Skin epidermis (tissue), 12 donors: ENCODE measurements at regions not wholly inside any gene's neighbourhood (a gene's known extent, or its start where the extent isn't known, plus 50 kb on each side); places are given as distances from the start of the nearest gene placed in this dataset.
"Not testable (repeated sequence)": the region's sequence is repeated elsewhere in the genome, so short reads cannot be mapped to it uniquely, and the experiment has no call there.

ENCODE experiments used
- H3K27ac ChIP-seq, 21 experiments: fragments of 200-600 bp; sonication (generic) in 11 of 21; one replicate each; pipeline ENCODE4 v1.5.0; 2020; ENCODE audit warnings: mild to moderate bottlenecking in 3 of 21, inconsistent platforms in 2 of 21, moderate library complexity in 2 of 21
- H3K4me3 ChIP-seq, 7 experiments: fragments of 200-600 bp; sonication (generic) in 2 of 7; one replicate each; pipeline ENCODE4 v1.5.0; 2020; ENCODE audit warnings: inconsistent platforms in 2 of 7, mild to moderate bottlenecking in 2 of 7, moderate library complexity in 1 of 7

DNA sequence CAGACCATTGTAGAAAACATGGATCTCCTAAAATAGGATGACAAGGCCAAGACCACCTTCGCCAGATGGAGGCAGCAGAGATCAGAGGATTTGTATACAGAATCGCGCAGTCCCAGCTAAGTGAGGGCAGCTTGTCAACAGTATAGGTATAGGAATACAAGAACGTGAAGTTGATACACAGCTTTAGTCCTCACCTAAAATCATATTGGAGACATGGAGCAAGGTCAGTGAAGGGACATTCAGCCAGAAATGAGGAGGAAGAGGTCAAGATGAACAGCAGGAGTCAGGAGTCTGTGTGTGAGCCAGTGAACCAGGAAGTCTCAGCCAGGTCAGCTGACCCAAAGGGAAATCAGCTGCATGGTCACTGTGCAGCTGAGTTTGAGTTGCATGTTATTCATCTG lies 263.4 kb upstream of the PRKCQ start:
- Histone ChIP-seq H3K27ac (no peak overlapping the region), H3K4me3 (no peak overlapping the region)

DNA sequence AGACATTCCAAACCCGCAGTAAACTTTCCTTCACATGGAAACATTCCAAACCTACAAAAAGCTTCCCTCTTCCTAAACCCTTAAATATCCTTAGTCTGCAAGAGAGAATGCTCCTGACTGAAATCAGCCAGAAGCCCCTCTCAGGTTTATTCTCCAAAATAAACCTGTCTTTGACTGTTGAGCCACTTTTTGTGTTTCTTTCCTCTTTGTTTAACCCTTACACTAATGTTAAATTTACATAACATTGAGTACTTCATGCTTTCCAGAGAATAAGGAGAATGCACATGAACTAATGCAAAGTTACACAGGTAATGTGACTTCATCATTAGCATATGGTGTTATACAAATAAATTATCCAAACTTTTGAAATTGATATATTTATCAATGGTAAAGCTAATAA lies 262.6 kb upstream of the PRKCQ start:
- H3K27ac ChIP-seq, result no peak overlapping the region
- no peak overlapping the region for H3K4me3 ChIP-seq

DNA sequence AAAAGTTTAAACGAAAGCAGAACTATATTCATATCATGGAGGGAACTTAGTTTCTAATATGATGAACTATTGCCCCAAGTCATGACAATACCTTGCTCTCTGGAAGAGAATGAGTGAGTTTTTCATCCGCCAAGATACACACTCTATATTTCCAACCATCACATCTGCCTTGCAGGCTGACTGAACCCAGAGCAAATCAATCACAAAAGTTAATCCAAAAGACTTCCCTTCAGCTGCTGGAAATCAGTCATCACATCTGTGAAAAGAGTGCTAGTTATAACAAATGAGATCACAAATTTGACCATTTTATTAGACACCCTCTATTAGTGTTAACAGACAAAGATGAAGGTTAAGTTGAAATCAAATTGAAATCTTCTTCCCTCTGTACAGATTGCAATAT lies 261.7 kb upstream of the PRKCQ start:
- H3K27ac ChIP-seq, result no peak overlapping the region
- H3K4me3 ChIP-seq, result no peak overlapping the region

DNA sequence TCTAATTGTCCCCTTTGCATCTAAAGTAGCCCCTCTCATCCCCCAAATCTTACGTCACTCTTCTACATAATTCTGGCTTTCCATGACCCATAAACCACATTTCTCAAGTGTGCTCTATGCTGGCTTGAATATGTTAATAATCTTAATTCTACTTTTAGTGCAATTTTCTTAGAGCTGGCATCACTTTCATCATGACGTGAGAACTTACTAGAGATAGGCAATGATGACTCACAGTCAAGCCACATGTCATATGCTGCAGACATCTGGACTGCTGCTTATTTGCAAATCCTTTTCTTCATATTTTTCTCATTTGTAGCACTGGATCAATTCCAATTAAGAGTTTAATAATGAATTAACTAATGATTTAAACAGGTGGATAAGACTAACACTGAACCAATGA lies 260.7 kb upstream of the PRKCQ start:
- no peak overlapping the region for H3K4me3 ChIP-seq
- H3K27ac ChIP-seq, result no peak overlapping the region

DNA sequence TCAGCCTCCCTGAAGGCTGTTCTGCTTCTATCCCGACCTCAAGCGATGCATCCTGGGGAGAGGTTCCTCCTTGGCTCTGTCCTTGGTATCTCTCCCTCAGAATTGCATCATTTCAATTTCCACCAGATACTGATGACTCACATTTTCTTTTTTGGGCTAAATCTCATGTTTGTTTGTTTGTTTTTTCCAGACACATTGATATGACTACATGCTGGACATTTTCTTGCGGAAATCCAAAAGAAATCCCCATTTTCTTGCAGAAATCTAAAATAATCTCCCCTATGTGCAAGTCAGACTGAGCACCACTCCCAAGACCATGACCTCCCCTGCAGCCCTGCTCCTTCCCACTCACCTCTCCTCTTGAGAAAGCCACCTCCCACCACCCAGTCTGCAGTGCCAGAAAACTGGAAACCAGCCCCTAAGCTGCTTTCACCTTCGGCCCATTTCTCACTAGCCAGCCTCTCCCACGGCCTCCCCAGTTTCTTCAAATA lies 260.2 kb upstream of the PRKCQ start:
- no peak overlapping the region for H3K4me3 ChIP-seq
- no peak overlapping the region for H3K27ac ChIP-seq

DNA sequence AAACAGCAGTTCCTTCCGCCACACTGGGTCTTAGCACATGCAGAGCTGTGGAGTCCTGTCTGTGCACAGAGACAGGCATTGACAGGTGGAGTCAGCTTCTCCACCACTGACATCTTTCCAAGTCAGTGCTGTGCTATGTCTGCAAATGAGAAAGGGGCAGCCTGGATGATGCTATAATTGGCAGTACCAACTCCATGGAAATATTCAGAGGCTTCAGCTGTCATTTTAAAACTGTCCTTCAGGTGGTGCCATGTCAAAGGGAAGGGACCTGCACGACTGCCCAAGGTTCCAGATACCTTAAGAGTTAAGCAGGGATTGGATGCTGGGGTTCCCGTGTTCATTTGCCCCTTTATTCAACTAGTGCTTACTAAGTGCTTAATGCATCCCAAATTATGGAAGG lies 258.0 kb upstream of the PRKCQ start:
- H3K4me3 ChIP-seq, result no peak overlapping the region
- H3K27ac ChIP-seq, result no peak overlapping the region

DNA sequence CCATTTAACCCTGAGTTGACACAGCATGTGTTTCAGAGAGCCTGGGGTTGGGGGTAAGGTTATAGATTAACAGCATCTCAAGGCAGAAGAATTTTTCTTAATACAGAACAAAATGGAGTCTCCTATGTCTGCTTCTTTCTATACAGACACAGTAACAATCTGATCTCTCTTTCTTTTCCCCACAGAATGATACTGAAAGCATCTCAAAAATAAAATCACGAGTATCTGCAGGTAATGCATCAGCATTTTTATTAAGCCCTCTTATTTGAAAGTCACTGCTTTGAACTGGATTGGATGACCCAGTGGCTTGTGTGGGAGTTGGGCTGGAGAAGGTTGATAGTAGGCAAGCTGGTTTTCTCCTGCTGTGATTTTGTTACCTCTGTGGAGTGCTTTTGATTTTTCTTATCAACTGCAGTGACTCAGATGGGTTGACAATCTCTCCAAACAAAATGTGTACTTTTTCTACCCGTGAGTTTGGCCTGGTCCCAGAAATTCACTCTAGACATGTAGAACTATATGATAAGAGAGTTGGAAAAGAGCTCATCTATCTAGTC lies 253.5 kb upstream of the PRKCQ start:
- H3K4me3 ChIP-seq, result no peak overlapping the region

DNA sequence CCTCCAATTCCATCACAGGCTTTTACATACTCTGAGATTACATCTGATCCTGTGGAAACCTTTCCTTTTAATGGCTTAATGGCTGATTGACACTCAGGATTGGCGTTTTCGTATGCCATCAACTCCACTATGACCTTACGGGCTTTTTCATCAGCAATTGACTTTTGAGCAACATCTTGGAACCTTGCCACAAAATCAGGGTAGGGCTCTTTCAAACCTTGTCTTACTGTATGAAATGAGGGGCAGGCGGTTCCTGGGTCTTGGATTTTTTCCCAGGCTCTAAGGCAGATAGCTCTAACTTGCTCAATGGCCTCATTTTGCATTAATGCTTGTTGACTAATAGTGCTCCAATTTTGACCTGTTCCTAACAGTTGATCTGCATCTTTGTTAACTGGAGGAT lies 250.9 kb upstream of the PRKCQ start:
- H3K27ac ChIP-seq, H3K4me3 ChIP-seq: not testable (repeated sequence)

More for the DNA sequence above, 253.5 kb upstream of the PRKCQ start:
- H3K27ac ChIP-seq, result no peak overlapping the region

DNA sequence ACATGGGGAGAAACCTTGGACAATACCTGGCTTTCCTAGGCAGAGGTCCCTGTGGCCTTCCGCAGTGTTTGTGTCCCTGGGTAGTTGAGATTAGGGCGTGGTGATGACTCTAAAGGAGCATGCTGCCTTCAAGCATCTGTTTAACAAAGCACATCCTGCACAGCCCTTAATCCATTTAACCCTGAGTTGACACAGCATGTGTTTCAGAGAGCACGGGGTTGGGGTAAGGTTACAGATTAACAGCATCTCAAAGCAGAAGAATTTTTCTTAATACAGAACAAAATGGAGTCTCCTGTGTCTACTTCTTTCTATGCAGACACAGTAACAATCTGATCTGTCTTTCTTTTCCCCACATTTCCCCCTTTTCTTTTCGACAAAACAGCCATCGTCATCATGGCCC lies 244.7 kb upstream of the PRKCQ start:
- not testable (repeated sequence) for H3K4me3 ChIP-seq

DNA sequence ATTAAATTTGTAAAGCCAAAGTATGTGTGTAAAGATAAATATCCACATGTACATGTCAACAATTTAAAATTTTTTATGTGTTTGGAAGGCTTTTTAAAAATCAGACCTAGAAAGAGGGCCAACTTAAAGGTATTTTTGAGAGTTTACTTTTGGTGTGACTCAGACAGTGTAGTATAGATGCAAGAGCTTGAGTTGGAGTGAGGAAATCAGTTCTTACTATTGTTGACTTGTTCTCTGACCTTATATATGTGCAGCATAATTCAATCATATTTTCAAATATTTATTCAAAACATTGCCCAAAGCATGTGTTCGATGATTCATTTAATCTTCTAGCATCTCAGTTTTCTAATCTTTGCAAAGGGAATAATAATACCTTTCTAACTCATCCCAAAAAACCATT lies 243.7 kb upstream of the PRKCQ start:
- Histone ChIP-seq H3K4me3 (no peak overlapping the region), H3K27ac (no peak overlapping the region)

More for the DNA sequence above, 244.7 kb upstream of the PRKCQ start:
- H3K27ac ChIP-seq, result not testable (repeated sequence)

DNA sequence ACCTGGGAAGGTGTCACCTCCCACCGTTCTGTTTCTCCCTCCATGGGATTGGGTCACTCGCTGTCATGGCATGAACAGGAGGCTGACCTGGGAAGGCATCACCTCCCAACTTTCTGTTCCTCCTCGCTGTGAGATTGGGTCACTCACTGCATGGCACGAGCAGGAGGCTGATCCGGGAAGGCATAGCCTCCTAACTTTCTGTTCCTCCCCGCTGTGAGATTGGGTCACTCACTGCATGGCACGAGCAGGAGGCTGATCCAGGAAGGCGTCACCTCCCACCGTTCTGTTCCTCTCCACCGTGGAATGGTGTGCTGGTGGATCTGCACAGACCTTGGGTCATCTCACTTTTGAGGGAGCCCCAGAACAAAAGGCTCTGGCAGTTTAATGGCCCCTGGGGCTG lies 239.2 kb upstream of the PRKCQ start:
- Histone ChIP-seq H3K27ac (no peak overlapping the region), H3K4me3 (no peak overlapping the region)

DNA sequence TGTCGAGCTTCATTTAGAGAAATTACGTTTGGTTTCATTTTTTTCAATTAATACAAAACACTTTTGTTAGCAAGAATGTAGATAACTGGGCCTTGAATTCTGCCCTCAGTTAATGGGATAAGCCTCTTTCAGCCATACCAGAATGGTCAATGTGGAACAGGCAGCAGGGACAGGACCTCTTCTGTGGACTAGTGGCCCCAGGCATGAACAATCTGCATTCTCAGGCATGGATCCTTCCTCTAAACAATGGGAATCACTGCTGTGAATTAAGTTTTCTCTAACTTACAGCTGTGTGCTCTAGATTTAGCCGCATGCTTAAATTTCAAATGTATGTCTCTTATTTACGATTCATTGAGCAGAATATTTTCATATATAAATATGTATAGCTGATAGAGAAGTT lies 237.7 kb upstream of the PRKCQ start:
- H3K27ac ChIP-seq, result no peak overlapping the region

DNA sequence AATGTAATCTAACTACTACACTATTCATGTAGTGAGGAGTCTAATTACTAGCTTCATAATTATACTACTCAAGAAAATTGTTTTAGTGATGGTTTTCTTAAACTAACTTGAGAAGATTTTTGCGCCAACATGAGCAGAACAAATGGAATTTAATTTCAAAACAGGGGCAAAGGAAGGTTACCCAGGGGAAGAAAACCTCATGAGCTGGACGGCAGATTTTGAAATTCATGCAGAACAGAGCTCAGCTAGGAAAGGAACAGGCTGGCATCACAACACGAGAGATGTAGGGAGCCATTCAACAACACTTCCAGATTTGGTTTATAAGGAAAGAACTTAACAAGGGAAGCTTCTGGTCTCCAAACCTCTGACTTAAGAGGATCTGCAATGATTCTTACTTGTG lies 235.3 kb upstream of the PRKCQ start:
- no peak overlapping the region for H3K27ac ChIP-seq
- no peak overlapping the region for H3K4me3 ChIP-seq

More for the DNA sequence above, 237.7 kb upstream of the PRKCQ start:
- no peak overlapping the region for H3K4me3 ChIP-seq

DNA sequence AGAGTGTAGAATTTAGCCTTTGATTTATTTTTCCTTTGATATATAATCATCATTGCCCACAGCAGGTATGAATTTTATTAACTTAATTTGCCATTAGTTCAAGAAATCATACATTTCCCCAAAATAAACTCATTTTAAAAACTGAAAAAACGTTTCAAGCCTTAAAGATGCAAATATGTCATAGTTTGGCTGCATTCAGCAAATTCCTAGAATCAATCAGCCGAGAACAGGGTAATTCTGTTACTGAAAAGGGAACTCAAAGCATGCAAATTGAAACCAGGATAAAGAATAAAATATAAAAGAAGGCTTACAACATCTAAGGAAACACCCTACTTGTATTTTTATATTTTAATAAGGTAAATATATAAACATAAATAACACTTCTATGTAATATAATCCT lies 233.8 kb upstream of the PRKCQ start:
- H3K27ac ChIP-seq, result no peak overlapping the region
- no peak overlapping the region for H3K4me3 ChIP-seq

DNA sequence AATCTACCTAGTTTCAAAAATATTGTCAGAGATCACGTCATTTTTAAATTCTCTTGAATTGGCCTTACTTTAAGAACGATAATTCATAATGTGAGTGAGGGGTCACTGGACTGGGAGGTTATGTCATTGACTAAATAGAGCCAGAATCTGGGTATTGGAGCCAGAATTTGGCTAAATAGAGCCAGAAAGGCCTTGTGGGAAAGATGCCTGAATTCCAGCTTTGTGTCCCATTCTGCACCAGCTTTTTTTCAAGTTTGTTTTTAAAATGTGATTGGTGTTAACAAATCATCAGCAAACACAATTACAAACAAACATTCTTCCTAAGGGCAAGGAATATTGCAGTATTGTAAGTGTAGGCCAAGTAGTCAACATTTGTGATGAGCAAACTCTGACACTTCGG lies 233.2 kb upstream of the PRKCQ start:
- H3K27ac ChIP-seq, result no peak overlapping the region

DNA sequence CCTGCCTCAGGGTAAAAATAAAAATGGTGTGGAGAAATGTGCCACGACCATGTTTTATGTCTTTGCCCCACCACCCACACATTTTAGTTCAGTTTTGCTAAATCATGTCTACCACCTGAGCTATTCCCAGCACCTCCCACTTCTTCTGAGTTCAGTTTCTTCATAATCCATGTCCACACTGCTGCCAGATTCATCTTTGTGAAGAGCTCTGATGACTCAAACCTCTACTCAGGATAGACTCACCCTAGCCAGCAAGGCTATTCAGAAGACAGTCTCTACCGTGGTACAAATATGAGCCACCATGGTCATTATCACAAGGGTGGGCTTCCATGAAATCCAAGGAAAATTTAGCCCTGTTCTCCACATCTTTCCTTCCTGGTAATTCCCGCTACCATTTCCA lies 231.1 kb upstream of the PRKCQ start:
- no peak overlapping the region for H3K27ac ChIP-seq
- no peak overlapping the region for H3K4me3 ChIP-seq

More for the DNA sequence above, 233.2 kb upstream of the PRKCQ start:
- no peak overlapping the region for H3K4me3 ChIP-seq

DNA sequence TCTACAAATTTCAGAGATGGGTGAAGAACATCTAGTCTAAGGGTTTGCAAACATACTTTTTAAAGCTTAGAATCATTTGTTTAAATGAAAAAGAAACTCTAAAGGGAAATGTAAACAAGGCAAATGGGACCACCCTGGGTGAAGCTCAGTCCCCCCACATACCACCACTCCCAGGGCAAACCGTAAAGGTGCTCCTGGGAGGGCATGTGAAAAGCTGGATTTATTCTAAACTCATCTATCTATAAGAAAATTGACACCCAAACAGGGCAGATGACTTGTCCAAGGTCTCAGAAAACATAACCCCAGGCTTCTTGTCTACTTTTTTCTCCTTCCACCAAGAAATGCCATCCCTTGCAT lies 223.3 kb upstream of the PRKCQ start:
- Histone ChIP-seq H3K4me3 (no peak overlapping the region), H3K27ac (no peak overlapping the region)

DNA sequence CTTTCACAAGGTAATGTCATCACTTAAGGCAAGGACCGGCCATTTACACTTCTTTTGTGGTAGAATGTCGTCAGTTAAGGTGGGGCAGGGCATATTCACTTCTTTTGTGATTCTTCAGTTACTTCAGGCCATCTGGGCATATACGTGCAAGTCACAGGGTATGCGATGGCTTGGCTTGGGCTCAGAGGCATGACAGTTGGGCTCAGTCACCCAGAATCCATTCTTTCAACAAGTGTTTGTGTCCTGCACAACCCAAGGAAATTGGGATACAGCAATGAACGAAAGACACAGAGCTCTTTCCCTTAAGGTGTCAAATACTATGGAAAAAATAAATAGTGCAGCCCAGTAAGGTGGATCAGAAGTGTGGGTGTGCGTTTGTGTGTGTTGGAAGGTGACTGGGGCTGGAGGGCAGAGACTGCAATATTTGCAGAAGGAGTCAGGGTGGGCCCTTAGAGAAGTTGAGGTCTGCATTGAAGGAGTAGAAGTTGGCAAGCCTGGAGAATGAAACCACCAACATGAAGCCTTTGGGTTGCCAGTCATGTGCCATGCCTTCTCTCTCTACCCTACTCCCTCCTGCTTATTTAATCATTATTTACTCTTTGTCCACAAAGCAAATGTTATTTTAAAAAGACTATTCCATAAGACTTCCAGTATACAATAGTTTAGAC lies 222.8 kb upstream of the PRKCQ start:
- Histone ChIP-seq H3K27ac (no peak overlapping the region), H3K4me3 (no peak overlapping the region)

DNA sequence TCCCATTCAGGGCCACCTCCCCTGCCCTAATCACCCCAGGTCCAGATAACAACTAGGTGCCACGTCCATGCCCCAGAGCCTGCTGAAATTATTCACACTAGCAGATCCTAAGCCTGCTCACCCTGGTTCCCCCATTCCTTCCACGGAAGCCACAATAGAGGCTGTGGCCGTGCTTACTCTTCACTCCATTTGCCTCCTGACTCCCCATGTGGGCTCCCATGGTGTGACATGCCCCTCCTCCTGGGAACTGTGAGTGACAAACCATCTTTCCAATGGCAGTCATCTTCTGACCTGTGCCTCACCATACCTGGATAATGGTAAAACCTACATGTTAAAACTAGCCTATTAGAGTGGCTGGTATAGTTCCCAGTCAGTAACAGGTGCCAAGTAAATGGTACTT lies 216.2 kb upstream of the PRKCQ start:
- Histone ChIP-seq H3K4me3 (no peak overlapping the region), H3K27ac (no peak overlapping the region)

DNA sequence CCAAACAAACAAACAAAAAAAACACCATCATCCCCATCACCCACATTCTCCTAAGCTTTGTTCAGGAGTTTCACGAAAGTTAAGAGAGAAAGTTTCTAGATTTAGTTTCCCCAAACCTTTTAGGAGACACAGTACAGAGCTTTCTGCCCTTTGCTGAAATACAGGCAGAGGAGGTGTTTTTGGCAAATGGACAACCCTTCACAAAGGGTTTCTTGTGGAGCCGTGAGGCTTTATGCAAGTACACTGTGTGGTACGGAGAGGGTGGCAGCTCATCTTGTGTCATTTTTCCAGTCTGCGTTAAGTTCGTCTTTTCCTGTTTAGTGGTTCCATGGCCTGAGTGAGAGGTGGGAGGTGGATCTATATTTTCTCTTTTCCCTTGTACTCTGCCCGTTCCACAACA lies 215.5 kb upstream of the PRKCQ start:
- peak overlapping the region in 3 of 21 experiments; percentile 3 to 43 (median 11) for H3K27ac ChIP-seq

DNA sequence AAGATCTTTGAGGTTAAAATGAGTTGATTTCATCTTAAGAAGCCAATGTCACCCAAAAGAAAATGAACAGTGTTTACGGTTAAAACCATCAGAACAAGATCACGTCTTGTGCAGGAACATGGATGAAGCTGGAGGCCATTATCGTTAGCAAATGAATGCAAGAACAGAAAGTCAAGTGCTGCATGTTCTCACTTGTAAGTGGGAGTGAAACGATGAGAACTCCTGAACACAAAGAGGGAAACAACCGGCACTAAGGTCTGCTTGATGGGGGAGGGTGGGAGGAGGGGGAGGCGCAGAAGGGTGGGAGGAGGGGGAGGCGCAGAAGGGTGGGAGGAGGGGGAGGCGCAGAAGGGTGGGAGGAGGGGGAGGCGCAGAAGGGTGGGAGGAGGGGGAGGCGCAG lies 214.8 kb upstream of the PRKCQ start:
- peak overlapping the region in 1 of 21 experiments; percentile 73 for H3K27ac ChIP-seq
- H3K4me3 ChIP-seq, result not testable (repeated sequence)

More for the DNA sequence above, 215.5 kb upstream of the PRKCQ start:
- H3K4me3 ChIP-seq, result no peak overlapping the region

DNA sequence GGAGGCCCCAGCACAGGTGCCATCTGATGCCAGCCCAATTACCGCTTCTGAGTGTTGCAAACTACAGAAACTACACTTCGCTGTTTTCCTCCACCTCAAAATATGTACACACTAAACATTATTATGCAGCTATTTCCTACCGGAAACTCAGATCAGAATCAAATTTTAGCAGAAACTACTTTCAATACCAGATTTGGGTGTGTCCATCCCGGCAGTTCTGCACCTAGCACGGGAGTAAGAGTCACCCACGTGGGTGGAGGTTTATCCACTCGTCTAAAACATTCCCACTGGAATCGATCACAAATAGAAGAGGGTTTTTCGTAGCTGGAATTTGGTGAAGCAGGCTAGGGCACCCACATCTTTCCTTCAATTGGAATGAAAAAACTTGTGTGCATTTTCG lies 214.4 kb upstream of the PRKCQ start:
- Histone ChIP-seq H3K27ac (peak overlapping the region in 1 of 21 experiments; percentile 73), H3K4me3 (no peak overlapping the region)
